B cell (primary cell): ENCODE measurements at regions not wholly inside any gene's neighbourhood (a gene's known extent, or its start where the extent isn't known, plus 50 kb on each side); places are given as distances from the start of the nearest gene placed in this dataset.

Experiments
- ATAC-seq: fragments of 200-7000 bp; cut with Tn5 transposase; one replicate; pipeline ENCODE4 v1.10.0; 2021; ENCODE audit warnings: low read depth, mild to moderate bottlenecking, moderate number of reproducible peaks, moderate library complexity
- CTCF ChIA-PET: fragments of 350-600 bp; sonication (Branson Sonifier 250); formaldehyde crosslinking; loops from one replicate; lab custom pipeline; 2021; ENCODE audit warnings: antibody characterized with exemption, inconsistent platforms; lab: Charles Lee
- POLR2A ChIA-PET: fragments of 350-600 bp; sonication (Branson Sonifier 250); formaldehyde crosslinking; loops from one replicate; lab custom pipeline; 2021; ENCODE audit warnings: antibody characterized with exemption; lab: Charles Lee
- DNase-seq: peaks from one replicate; pipeline ENCODE4 v3.0.0; 2013
- H2AFZ ChIP-seq: 2 replicates; pipeline ENCODE4 v1.6.1; 2012; ENCODE audit warnings: mild to moderate bottlenecking, low read depth, low read length; ENCODE audit not compliant: insufficient read depth, poor library complexity, severe bottlenecking
- H3K27ac ChIP-seq, 2 donors: 1 replicate in 1 of 2; 2 replicates in 1 of 2; pipeline ENCODE4 v1.5.1; 2012 to 2013; ENCODE audit warnings: low read length in 2 of 2, mild to moderate bottlenecking in 2 of 2, moderate library complexity in 1 of 2
- H3K27me3 ChIP-seq, 4 experiments: fragments of 200-600 bp in 1 of 4; sonication (generic) in 1 of 4; replicated peaks in 1 of 4; 1 replicate in 2 of 4; 2 replicates in 2 of 4; pipeline versions ENCODE4 v1.6.1 to v1.7.0; 2013 to 2016; ENCODE audit warnings: low read length in 3 of 4, mild to moderate bottlenecking in 2 of 4, mixed read lengths in 1 of 4, moderate library complexity in 1 of 4; ENCODE audit not compliant: insufficient read depth in 4 of 4, control insufficient read depth in 3 of 4; ENCODE audit errors: control extremely low read depth in 1 of 4
- H3K36me3 ChIP-seq, 2 experiments: replicated peaks in 1 of 2; 1 replicate in 1 of 2; 2 replicates in 1 of 2; pipeline versions ENCODE4 v1.6.1 to v1.7.1; 2013; ENCODE audit warnings: low read length in 1 of 2; ENCODE audit not compliant: insufficient read depth in 2 of 2, control insufficient read depth in 1 of 2; ENCODE audit errors: control extremely low read depth in 1 of 2, extremely low read depth in 1 of 2
- H3K4me1 ChIP-seq, 2 donors: fragments of 200-600 bp in 1 of 2; sonication (generic) in 1 of 2; 1 replicate in 1 of 2; 2 replicates in 1 of 2; pipeline versions ENCODE4 v1.5.1 to v1.6.1; 2013 to 2017; ENCODE audit warnings: low read length in 2 of 2; ENCODE audit not compliant: control insufficient read depth in 2 of 2, insufficient read depth in 2 of 2
- H3K4me2 ChIP-seq: replicated peaks from 2 replicates; pipeline ENCODE3; 2012; ENCODE audit warnings: mild to moderate bottlenecking, low read depth, low read length; ENCODE audit not compliant: poor library complexity, severe bottlenecking
- H3K4me3 ChIP-seq, 5 experiments: fragments of 200-600 bp in 1 of 5; sonication (generic) in 1 of 5; 1 replicate in 3 of 5; 2 replicates in 2 of 5; pipeline versions ENCODE4 v1.5.1 to v1.7.0; 2011 to 2016; ENCODE audit warnings: low read length in 4 of 5, mild to moderate bottlenecking in 4 of 5, low read depth in 2 of 5, control low read depth in 1 of 5, moderate library complexity in 1 of 5; ENCODE audit not compliant: insufficient read depth in 1 of 5; ENCODE audit errors: control extremely low read depth in 1 of 5, extremely low read depth in 1 of 5
- H3K79me2 ChIP-seq: fragments of 200-600 bp; sonication (generic); one replicate; pipeline ENCODE4 v1.6.0; 2016; ENCODE audit warnings: low read length; ENCODE audit not compliant: control insufficient read depth, insufficient read depth
- H3K9ac ChIP-seq: fragments of 200-600 bp; sonication (generic); 2 replicates; pipeline ENCODE4 v1.6.1; 2017; ENCODE audit warnings: mild to moderate bottlenecking, low read length, moderate library complexity
- H3K9me3 ChIP-seq, 3 donors: one replicate each; pipeline versions ENCODE4 v1.6.1 to v1.7.1; 2013; ENCODE audit warnings: low read length in 2 of 3; ENCODE audit not compliant: control insufficient read depth in 2 of 3, insufficient read depth in 1 of 3; ENCODE audit errors: control extremely low read depth in 1 of 3
- H4K20me1 ChIP-seq: 2 replicates; pipeline ENCODE4 v1.6.0; 2012; ENCODE audit warnings: mild to moderate bottlenecking, low read length; ENCODE audit not compliant: insufficient read depth, control insufficient read depth, poor library complexity, severe bottlenecking
- H3K27ac Mint-ChIP-seq: one replicate; pipeline ENCODE4 v1.8.0; 2021; ENCODE audit warnings: mixed read lengths
- H3K27me3 Mint-ChIP-seq: one replicate; pipeline ENCODE4 v1.8.0; 2021; ENCODE audit warnings: mixed read lengths
- H3K4me1 Mint-ChIP-seq: one replicate; pipeline ENCODE4 v1.8.0; 2021; ENCODE audit warnings: mixed read lengths
- H3K4me3 Mint-ChIP-seq: one replicate; pipeline ENCODE4 v1.8.0; 2021; ENCODE audit warnings: mixed read lengths
- H3K9me3 Mint-ChIP-seq: one replicate; pipeline ENCODE4 v1.8.0; 2022; ENCODE audit warnings: mixed read lengths; ENCODE audit not compliant: insufficient read depth
- CTCF ChIP-seq: fragments of 200-600 bp; IDR thresholded peaks from one replicate; pipeline ENCODE4 v1.8.0; 2022; ENCODE audit warnings: antibody characterized with exemption, mild to moderate bottlenecking
- EZH2 ChIP-seq: IDR thresholded peaks from 2 replicates; pipeline ENCODE4 v1.6.1; 2012; ENCODE audit warnings: borderline replicate concordance, low read depth, mild to moderate bottlenecking, moderate library complexity, low read length; ENCODE audit not compliant: insufficient read depth, poor library complexity, severe bottlenecking
- WGBS: methylation state at CpG from one replicate; pipeline ENCODE4 v1.1.5; 2013; ENCODE audit warnings: missing lambda C conversion rate; ENCODE audit not compliant: insufficient coverage; 5-methylcytosine and 5-hydroxymethylcytosine counted together
- intact Hi-C: fragments of 100-400 bp; cut with micrococcal nuclease; formaldehyde crosslinking; loops from one replicate; pipeline ENCODE4 v1.10.0; 2022

GRCh38 chr4:14221176-14221575, 593.7 kb upstream of the BOD1L1 start:
- POLR2A ChIA-PET, result no interaction called here
- CTCF ChIA-PET, result no interaction called here
- ATAC-seq, result no peak
- Mint-ChIP-seq H3K9me3 (no peaks in the 10 kb centered on the region), H3K27me3 (no peaks in the 10 kb centered on the region), H3K27ac (no peak overlapping the region), H3K4me3 (no peak overlapping the region), H3K4me1 (peaks cover 2% of the 10 kb centered on the region)
- Histone ChIP-seq H3K4me1 (no peaks in the 10 kb centered on the region), H4K20me1 (no peaks in the 10 kb centered on the region), H3K27ac (no peak overlapping the region), H3K4me3 (no peak overlapping the region), H3K36me3 (no peaks in the 10 kb centered on the region), H2AFZ (no peak overlapping the region), H3K9me3 (no peaks in the 10 kb centered on the region), H3K9ac (no peak overlapping the region), H3K4me2 (no peak overlapping the region), H3K79me2 (no peaks in the 10 kb centered on the region), H3K27me3 (no peaks in the 10 kb centered on the region)
- TF ChIP-seq CTCF (no peak), EZH2 (no peak)
- intact Hi-C loops, result no loop called here
- 100% methylated on average over 1 of the region's 3 CpGs for WGBS
- DNase-seq, result no peak

- WGBS, result 100% methylated on average over 2 of the region's 4 CpGs
- POLR2A ChIA-PET, result no interaction called here
Measured at GRCh38 chr4:14222377-14223029, 595.0 kb upstream of the BOD1L1 start.

More at GRCh38 chr4:14222377-14223029, 595.0 kb upstream of the BOD1L1 start:
- H3K4me3 ChIP-seq, result no peak overlapping the region
- CTCF ChIA-PET, result no interaction called here
- H3K4me3 Mint-ChIP-seq, result no peak overlapping the region
- no peaks in the 10 kb centered on the region for H3K9me3 ChIP-seq
- no peak for TF ChIP-seq EZH2
- no peak for TF ChIP-seq CTCF
- intact Hi-C loops, result no loop called here
- H3K36me3 ChIP-seq, result no peaks in the 10 kb centered on the region
- ATAC-seq (no peak), DNase-seq (no peak)
- H3K27ac Mint-ChIP-seq, result no peak overlapping the region
- H3K4me1 Mint-ChIP-seq, result peaks cover 2% of the 10 kb centered on the region
- no peak overlapping the region for H3K27ac ChIP-seq
- no peaks in the 10 kb centered on the region for H4K20me1 ChIP-seq
- no peak overlapping the region for H2AFZ ChIP-seq
- H3K4me2 ChIP-seq, result no peak overlapping the region
- H3K79me2 ChIP-seq, result no peaks in the 10 kb centered on the region
- H3K27me3 ChIP-seq, result no peaks in the 10 kb centered on the region
- no peaks in the 10 kb centered on the region for H3K27me3 Mint-ChIP-seq
- no peaks in the 10 kb centered on the region for H3K4me1 ChIP-seq
- no peaks in the 10 kb centered on the region for H3K9me3 Mint-ChIP-seq
- no peak overlapping the region for H3K9ac ChIP-seq
